Fibroblast of lung (primary cell): ENCODE measurements at regions not wholly inside any gene's neighbourhood (a gene's known extent, or its start where the extent isn't known, plus 50 kb on each side); places are given as distances from the start of the nearest gene placed in this dataset.

ENCODE experiments used
- EZH2 ChIP-seq: IDR thresholded peaks from 2 replicates; pipeline ENCODE4 v1.5.1; 2012; ENCODE audit warnings: low read length, control low read depth, mild to moderate bottlenecking; ENCODE audit errors: missing control alignments
- TF ChIP-seq, protein P1 (sequence below), 2 donors: IDR thresholded peaks in 1 of 2; conservative IDR thresholded peaks in 1 of 2; 1 replicate in 1 of 2; 2 replicates in 1 of 2; pipeline ENCODE4 v1.5.1; 2011 to 2012; ENCODE audit warnings: low read length in 2 of 2, control low read depth in 1 of 2, inconsistent platforms in 1 of 2, low read depth in 1 of 2, mild to moderate bottlenecking in 1 of 2

DNA sequence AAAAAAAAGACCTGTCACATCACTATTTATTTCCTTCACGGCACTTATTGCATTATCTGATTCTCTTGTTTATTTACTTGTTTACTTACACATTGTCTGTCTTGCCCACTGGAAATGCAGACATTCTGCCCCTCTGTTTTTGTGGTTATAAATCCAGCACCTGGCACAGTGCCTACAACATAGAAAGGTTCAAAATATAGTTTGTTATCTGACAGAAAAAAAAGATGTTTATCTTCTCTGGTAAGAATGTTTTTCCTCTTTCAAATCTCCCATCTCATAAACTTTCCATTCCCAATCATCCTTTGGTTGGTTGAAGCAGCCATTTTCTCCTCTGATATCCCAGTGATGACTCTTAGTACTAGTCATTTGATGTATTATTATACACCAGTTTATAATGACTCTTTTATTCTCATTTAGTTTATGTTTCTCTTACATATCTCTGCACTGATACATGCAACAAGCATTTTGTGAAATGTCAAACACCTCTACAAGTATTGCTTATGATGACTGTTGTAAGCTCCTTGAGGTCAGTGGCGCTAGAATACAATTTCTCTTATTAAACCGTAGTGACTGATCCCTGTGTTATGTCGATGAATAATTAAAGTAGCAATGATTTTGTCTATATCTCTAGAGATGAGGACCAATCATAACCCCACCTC is 398.4 kb upstream of the TBL1XR1 start:
- no peak for TF ChIP-seq EZH2
- TF ChIP-seq, protein P1, sequence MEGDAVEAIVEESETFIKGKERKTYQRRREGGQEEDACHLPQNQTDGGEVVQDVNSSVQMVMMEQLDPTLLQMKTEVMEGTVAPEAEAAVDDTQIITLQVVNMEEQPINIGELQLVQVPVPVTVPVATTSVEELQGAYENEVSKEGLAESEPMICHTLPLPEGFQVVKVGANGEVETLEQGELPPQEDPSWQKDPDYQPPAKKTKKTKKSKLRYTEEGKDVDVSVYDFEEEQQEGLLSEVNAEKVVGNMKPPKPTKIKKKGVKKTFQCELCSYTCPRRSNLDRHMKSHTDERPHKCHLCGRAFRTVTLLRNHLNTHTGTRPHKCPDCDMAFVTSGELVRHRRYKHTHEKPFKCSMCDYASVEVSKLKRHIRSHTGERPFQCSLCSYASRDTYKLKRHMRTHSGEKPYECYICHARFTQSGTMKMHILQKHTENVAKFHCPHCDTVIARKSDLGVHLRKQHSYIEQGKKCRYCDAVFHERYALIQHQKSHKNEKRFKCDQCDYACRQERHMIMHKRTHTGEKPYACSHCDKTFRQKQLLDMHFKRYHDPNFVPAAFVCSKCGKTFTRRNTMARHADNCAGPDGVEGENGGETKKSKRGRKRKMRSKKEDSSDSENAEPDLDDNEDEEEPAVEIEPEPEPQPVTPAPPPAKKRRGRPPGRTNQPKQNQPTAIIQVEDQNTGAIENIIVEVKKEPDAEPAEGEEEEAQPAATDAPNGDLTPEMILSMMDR (conservative IDR thresholded peaks at IDR 0.05 in 1 of 2, IDR thresholded peaks at IDR 0.05 in 1 of 2; ENCODE audit: low read depth in 1 of 2, low read length in 2 of 2) = no peak
